HG03060 (cell line): ENCODE measurements at regions not wholly inside any gene's neighbourhood (a gene's known extent, or its start where the extent isn't known, plus 50 kb on each side); places are given as distances from the start of the nearest gene placed in this dataset.
"Not testable (repeated sequence)": the region's sequence is repeated elsewhere in the genome, so short reads cannot be mapped to it uniquely, and the experiment has no call there.

Source experiments
- ATAC-seq: cut with Tn5 transposase; IDR thresholded peaks from one replicate; pipeline ENCODE4 v1.9.1; 2021; ENCODE audit warnings: low read depth, moderate number of reproducible peaks; ENCODE audit not compliant: unreplicated experiment

- ATAC-seq: no peak
Observed at GRCh38 chr6:100322886-100323285, 141.8 kb downstream of the SIM1 start.

- ATAC-seq: no peak
Observed at GRCh38 chr6:100320686-100321085, 144.0 kb downstream of the SIM1 start.

- no peak for ATAC-seq
Observed at GRCh38 chr6:100317031-100317430, 147.7 kb downstream of the SIM1 start.

GRCh38 chr6:100314186-100314585, 150.5 kb downstream of the SIM1 start:
- ATAC-seq: no peak

GRCh38 chr6:100311707-100312251, 152.9 kb downstream of the SIM1 start:
- no peak for ATAC-seq

GRCh38 chr6:100309174-100309573, 155.5 kb downstream of the SIM1 start:
- ATAC-seq: no peak

- ATAC-seq: no peak
Observed at GRCh38 chr6:100307561-100307960, 157.2 kb downstream of the SIM1 start.

- ATAC-seq: no peak
Observed at GRCh38 chr6:100305209-100305869, 159.4 kb downstream of the SIM1 start.

GRCh38 chr6:100304575-100304974, 160.1 kb downstream of the SIM1 start:
- no peak for ATAC-seq

GRCh38 chr6:100301731-100302130, 163.0 kb downstream of the SIM1 start:
- ATAC-seq: no peak

GRCh38 chr6:100300221-100300736, 164.4 kb downstream of the SIM1 start:
- no peak for ATAC-seq

GRCh38 chr6:100296810-100297544, 167.7 kb downstream of the SIM1 start:
- no peak for ATAC-seq

- not testable (repeated sequence) for ATAC-seq
Observed at GRCh38 chr6:100295172-100295571, 169.5 kb downstream of the SIM1 start.

GRCh38 chr6:100289285-100289684, 175.4 kb downstream of the SIM1 start:
- no peak for ATAC-seq

- no peak for ATAC-seq
Observed at GRCh38 chr6:100288311-100288710, 176.4 kb downstream of the SIM1 start.

- ATAC-seq: no peak
Observed at GRCh38 chr6:100283285-100283684, 181.4 kb downstream of the SIM1 start.

GRCh38 chr6:100281471-100281901, 183.2 kb downstream of the SIM1 start:
- no peak for ATAC-seq

GRCh38 chr6:100276311-100277057, 188.2 kb downstream of the SIM1 start:
- ATAC-seq: no peak

- no peak for ATAC-seq
Observed at GRCh38 chr6:100274147-100274546, 190.6 kb downstream of the SIM1 start.

- no peak for ATAC-seq
Observed at GRCh38 chr6:100271625-100272024, 193.1 kb downstream of the SIM1 start.

- ATAC-seq: no peak
Observed at GRCh38 chr6:100271202-100271601, 193.5 kb downstream of the SIM1 start.
